K562 (cell line): ENCODE measurements at regions not wholly inside any gene's neighbourhood (a gene's known extent, or its start where the extent isn't known, plus 50 kb on each side); places are given as distances from the start of the nearest gene placed in this dataset.

Source experiments
- ATF7 ChIP-seq: fragments of 450-650 bp; IDR thresholded peaks from 2 replicates; pipeline ENCODE4 v1.7.1; 2014; ENCODE audit warnings: mild to moderate bottlenecking, moderate library complexity
- CBX2 ChIP-seq: fragments of 200-600 bp; sonication (generic); IDR thresholded peaks from one replicate; pipeline ENCODE4 v1.6.1; 2012; ENCODE audit warnings: mild to moderate bottlenecking, low read length, inconsistent platforms; ENCODE audit not compliant: insufficient read depth, poor library complexity, severe bottlenecking
- DMBX1 ChIP-seq: fragments of 250-450 bp; sonication (Bioruptor Pico); IDR thresholded peaks from 2 replicates; pipeline ENCODE4 v1.8.0; 2022; ENCODE audit warnings: inconsistent platforms, mild to moderate bottlenecking, moderate library complexity, borderline replicate concordance
- ERF ChIP-seq: fragments of 450-650 bp; formaldehyde crosslinking; IDR thresholded peaks from 2 replicates; pipeline ENCODE4 v1.4.0; 2020; ENCODE audit warnings: mild to moderate bottlenecking, mixed read lengths
- FOXA1 ChIP-seq: fragments of 450-650 bp; IDR thresholded peaks from 2 replicates; pipeline ENCODE4 v1.6.1; 2016; ENCODE audit warnings: mild to moderate bottlenecking, borderline replicate concordance
- FOXJ2 ChIP-seq: fragments of 200-800 bp; sonication (Bioruptor generic); IDR thresholded peaks from 2 replicates; pipeline ENCODE4 v1.6.1; 2016; ENCODE audit warnings: missing genetic modification characterization, missing compliant biosample characterization
- HNRNPH1 ChIP-seq: fragments of 200-400 bp; formaldehyde crosslinking; optimal IDR thresholded peaks from 2 replicates; pipeline ENCODE3; 2017; ENCODE audit warnings: low read depth, mild to moderate bottlenecking, low read length, moderate library complexity
- HNRNPUL1 ChIP-seq: fragments of 200-400 bp; formaldehyde crosslinking; IDR thresholded peaks from 2 replicates; pipeline ENCODE4 v1.6.1; 2017; ENCODE audit warnings: low read length
- L3MBTL2 ChIP-seq: fragments of 450-650 bp; IDR thresholded peaks from 2 replicates; pipeline ENCODE4 v1.6.1; 2016; ENCODE audit warnings: mild to moderate bottlenecking, moderate library complexity
- MAZ ChIP-seq, 2 experiments: fragments of 450-650 bp in 1 of 2; sonication (generic) in 1 of 2; formaldehyde crosslinking; IDR thresholded peaks in 1 of 2; conservative IDR thresholded peaks in 1 of 2; 2 replicates each; pipeline versions ENCODE4 v1.4.0 to v1.5.0; 2020; ENCODE audit warnings: mild to moderate bottlenecking in 1 of 2, missing genetic modification reagents in 1 of 2
- NFE2 ChIP-seq: IDR thresholded peaks from 2 replicates; pipeline ENCODE4 v1.6.1; 2014; ENCODE audit warnings: antibody characterized with exemption, low read depth
- RBM39 ChIP-seq: fragments of 200-400 bp; formaldehyde crosslinking; optimal IDR thresholded peaks from 2 replicates; pipeline ENCODE3; 2018; ENCODE audit warnings: low read depth, low read length
- SMAD4 ChIP-seq: fragments of 250-450 bp; sonication (Bioruptor Pico); conservative IDR thresholded peaks from 2 replicates; pipeline ENCODE4 v1.8.0; 2021; ENCODE audit warnings: inconsistent platforms, mild to moderate bottlenecking, moderate library complexity
- U2AF1 ChIP-seq: fragments of 200-400 bp; formaldehyde crosslinking; optimal IDR thresholded peaks from 2 replicates; pipeline ENCODE3; 2017; ENCODE audit warnings: mild to moderate bottlenecking, low read depth, low read length, moderate library complexity
- VEZF1 ChIP-seq: fragments of 200-800 bp; sonication (Bioruptor generic); IDR thresholded peaks from 2 replicates; pipeline ENCODE4 v1.6.1; 2017; ENCODE audit warnings: missing genetic modification characterization, missing compliant biosample characterization
- ZNF143 ChIP-seq: sonication (generic); formaldehyde crosslinking; IDR thresholded peaks from 2 replicates; pipeline ENCODE4 v1.9.0; 2022; ENCODE audit warnings: mild to moderate bottlenecking, missing genetic modification reagents
- ZNF165 ChIP-seq: fragments of 250-450 bp; sonication (Bioruptor Pico); IDR thresholded peaks from 2 replicates; pipeline ENCODE4 v1.4.0; 2020; ENCODE audit warnings: borderline replicate concordance
- ZNF212 ChIP-seq: fragments of 450-650 bp; formaldehyde crosslinking; IDR thresholded peaks from 2 replicates; pipeline ENCODE4 v1.4.0; 2020; ENCODE audit warnings: mild to moderate bottlenecking
- ZNF551 ChIP-seq: fragments of 250-450 bp; sonication (Bioruptor Pico); IDR thresholded peaks from 2 replicates; pipeline ENCODE4 v1.5.0; 2021; ENCODE audit warnings: mild to moderate bottlenecking, moderate library complexity
- ZNF696 ChIP-seq: fragments of 250-450 bp; sonication (Bioruptor Pico); conservative IDR thresholded peaks from 2 replicates; pipeline ENCODE4 v1.4.0; 2020; ENCODE audit warnings: mild to moderate bottlenecking, moderate library complexity
- TF ChIP-seq, protein P1 (sequence below), 2 experiments: fragments of 250-450 bp in 1 of 2; fragments of 450-650 bp in 1 of 2; sonication (Bioruptor Pico) in 1 of 2; IDR thresholded peaks; 2 replicates each; pipeline versions ENCODE4 v1.6.1 to v1.8.0; 2016 to 2021; ENCODE audit warnings: mild to moderate bottlenecking in 2 of 2, moderate library complexity in 2 of 2, missing compliant biosample characterization in 1 of 2, missing genetic modification characterization in 1 of 2
- TF ChIP-seq, protein P2 (sequence below): sonication (generic); formaldehyde crosslinking; IDR thresholded peaks from 2 replicates; pipeline ENCODE4 v1.8.0; 2022; ENCODE audit warnings: mild to moderate bottlenecking, low read depth, missing genetic modification reagents
- TF ChIP-seq, protein P3 (sequence below): IDR thresholded peaks from 3 replicates; pipeline ENCODE4 v1.6.1; 2011; ENCODE audit warnings: borderline replicate concordance, mild to moderate bottlenecking; ENCODE audit not compliant: insufficient read length, insufficient read depth
- TF ChIP-seq, protein P4 (sequence below): fragments of 450-650 bp; conservative IDR thresholded peaks from 2 replicates; pipeline ENCODE4 v1.6.1; 2016; ENCODE audit warnings: missing genetic modification characterization, low read depth, mild to moderate bottlenecking, missing compliant biosample characterization, moderate library complexity

DNA sequence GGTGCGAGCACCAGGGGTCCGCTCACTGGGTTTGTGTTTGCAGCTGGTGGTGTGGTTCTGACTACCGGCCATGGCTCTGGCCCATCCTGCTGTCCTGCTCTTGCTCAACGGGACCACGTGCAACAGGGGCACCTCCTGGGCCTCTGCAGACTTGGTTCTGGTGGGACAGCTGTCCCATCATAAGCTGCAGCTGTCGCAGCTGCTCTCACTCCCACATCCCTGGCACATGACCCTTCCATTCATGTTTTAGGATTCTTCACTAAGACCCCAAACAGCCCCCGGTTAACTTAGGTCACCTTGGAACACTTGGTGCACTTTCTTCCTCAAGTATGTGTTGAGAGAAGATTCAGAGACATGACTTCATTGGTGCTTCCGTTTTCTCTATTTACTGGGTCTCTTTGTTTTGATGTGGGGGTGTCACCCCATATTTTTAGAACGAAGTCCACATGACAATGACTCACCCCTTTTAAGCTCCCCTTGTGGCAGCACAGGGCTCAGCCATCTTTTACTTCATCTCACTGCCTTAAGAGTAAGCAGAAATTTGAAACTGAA, 68.4 kb upstream of the ARHGEF7 start (continued):
- TF ChIP-seq ZNF212 (CRISPR knock-in tag) (no peak), ZNF696 (CRISPR knock-in tag) (no peak), ATF7 (peak; percentile 49; the same call in 1 of the 2 replicates), FOXA1 (no peak), VEZF1 (CRISPR knock-in tag) (peak; percentile 56), RBM39 (no peak), MAZ (CRISPR knock-in tag; conservative IDR thresholded peaks at IDR 0.05 in 1 of 2, IDR thresholded peaks at IDR 0.05 in 1 of 2) (0 out of 4 replicates have a peak, but pooled peaks of 1 of the 2 experiments have one; percentile 18), HNRNPH1 (no peak), ZNF551 (no peak), FOXJ2 (tag) (peak; percentile 70; the same call in 1 of the 2 replicates), DMBX1 (CRISPR knock-in tag) (peak; percentile 34; the same call in 1 of the 2 replicates), SMAD4 (CRISPR knock-in tag) (0 out of 2 replicates have a peak, but pooled peaks have one; percentile 60), ZNF165 (CRISPR knock-in tag) (no peak), ERF (CRISPR knock-in tag) (no peak), NFE2 (peak; percentile 53), U2AF1 (no peak), ZNF143 (CRISPR knock-in tag) (no peak), HNRNPUL1 (no peak), CBX2 (no peak), L3MBTL2 (peak; percentile 67; the same call in 1 of the 2 replicates)
- TF ChIP-seq, protein P1, sequence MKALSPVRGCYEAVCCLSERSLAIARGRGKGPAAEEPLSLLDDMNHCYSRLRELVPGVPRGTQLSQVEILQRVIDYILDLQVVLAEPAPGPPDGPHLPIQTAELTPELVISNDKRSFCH (CRISPR knock-in tag; IDR thresholded peaks at IDR 0.05), result no peak
- TF ChIP-seq, protein P1 (tag; IDR thresholded peaks at IDR 0.05), result peak; percentile 62; the same call in 1 of the 2 replicates
- TF ChIP-seq, protein P2, sequence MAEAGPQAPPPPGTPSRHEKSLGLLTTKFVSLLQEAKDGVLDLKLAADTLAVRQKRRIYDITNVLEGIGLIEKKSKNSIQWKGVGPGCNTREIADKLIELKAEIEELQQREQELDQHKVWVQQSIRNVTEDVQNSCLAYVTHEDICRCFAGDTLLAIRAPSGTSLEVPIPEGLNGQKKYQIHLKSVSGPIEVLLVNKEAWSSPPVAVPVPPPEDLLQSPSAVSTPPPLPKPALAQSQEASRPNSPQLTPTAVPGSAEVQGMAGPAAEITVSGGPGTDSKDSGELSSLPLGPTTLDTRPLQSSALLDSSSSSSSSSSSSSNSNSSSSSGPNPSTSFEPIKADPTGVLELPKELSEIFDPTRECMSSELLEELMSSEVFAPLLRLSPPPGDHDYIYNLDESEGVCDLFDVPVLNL (CRISPR knock-in tag), result no peak
- TF ChIP-seq, protein P3, sequence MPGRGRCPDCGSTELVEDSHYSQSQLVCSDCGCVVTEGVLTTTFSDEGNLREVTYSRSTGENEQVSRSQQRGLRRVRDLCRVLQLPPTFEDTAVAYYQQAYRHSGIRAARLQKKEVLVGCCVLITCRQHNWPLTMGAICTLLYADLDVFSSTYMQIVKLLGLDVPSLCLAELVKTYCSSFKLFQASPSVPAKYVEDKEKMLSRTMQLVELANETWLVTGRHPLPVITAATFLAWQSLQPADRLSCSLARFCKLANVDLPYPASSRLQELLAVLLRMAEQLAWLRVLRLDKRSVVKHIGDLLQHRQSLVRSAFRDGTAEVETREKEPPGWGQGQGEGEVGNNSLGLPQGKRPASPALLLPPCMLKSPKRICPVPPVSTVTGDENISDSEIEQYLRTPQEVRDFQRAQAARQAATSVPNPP, result no peak
- TF ChIP-seq, protein P4, sequence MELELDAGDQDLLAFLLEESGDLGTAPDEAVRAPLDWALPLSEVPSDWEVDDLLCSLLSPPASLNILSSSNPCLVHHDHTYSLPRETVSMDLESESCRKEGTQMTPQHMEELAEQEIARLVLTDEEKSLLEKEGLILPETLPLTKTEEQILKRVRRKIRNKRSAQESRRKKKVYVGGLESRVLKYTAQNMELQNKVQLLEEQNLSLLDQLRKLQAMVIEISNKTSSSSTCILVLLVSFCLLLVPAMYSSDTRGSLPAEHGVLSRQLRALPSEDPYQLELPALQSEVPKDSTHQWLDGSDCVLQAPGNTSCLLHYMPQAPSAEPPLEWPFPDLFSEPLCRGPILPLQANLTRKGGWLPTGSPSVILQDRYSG (tag), result peak; percentile 78
